ENCODE measurements at regions not wholly inside any gene's neighbourhood (a gene's known extent, or its start where the extent isn't known, plus 50 kb on each side); places are given as distances from the start of the nearest gene placed in this dataset.

GRCh38 chr1:218207194-218207593, 77.9 kb upstream of the RRP15 start:
- DNase-seq (ENCODE audit: low spot score): no peak
- TF ChIP-seq CTCF (conservative IDR thresholded peaks at IDR 0.05; ENCODE audit: low read depth): no peak
- ChIA-PET CTCF (no interaction called here), POLR2A (ENCODE audit: low non-redundant PET) (no interaction called here)
- no peak overlapping the region for H3K27ac ChIP-seq

GRCh38 chr1:218209351-218209861, 75.7 kb upstream of the RRP15 start:
- H3K27ac ChIP-seq: no peak overlapping the region
- no peak for DNase-seq (ENCODE audit: low spot score)
- POLR2A ChIA-PET (ENCODE audit: low non-redundant PET): no interaction called here
- no peak for TF ChIP-seq CTCF (conservative IDR thresholded peaks at IDR 0.05; ENCODE audit: low read depth)
- CTCF ChIA-PET: no interaction called here

DNA sequence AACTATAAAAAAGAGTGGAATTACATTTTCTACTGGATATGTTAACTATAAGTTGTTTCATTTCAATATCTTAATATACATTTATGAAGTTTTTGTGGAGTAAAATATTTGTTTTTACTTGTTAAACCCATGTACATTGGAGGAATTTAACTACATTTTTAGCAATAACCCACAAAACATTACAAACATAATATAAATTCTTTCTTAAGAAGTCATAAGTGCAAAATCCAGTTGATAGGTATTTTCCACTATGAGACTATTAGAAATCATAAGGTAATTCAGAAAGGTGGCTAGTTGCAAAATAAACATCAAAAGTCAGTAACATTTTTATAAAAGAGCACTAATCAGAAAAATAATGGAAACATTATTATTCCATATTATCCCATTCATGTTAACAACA, 73.9 kb upstream of the RRP15 start:
- TF ChIP-seq CTCF (conservative IDR thresholded peaks at IDR 0.05; ENCODE audit: low read depth): no peak
- no peak for DNase-seq (ENCODE audit: low spot score)
- H3K27ac ChIP-seq: no peak overlapping the region
- CTCF ChIA-PET: no interaction called here
- POLR2A ChIA-PET (ENCODE audit: low non-redundant PET): no interaction called here

DNA sequence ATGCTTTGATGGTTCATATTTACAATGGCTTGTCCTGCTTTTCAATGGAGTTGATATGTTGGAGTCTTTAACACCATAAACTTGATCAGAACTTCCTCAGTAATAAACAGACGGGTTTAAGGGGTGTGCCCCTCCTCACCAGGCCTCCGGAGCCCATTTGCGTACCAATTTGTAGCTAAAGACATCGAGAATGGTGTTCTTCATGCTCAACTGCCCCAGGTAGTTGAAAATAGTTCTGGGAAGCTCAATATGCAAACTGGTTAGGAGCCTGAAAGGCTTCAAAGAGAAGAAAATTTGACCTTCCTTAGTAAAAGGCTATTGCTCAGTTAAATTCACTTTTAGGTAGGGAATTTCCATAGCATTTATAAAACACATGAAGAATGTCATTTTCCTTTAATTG, 68.1 kb upstream of the RRP15 start:
- no peak for DNase-seq (ENCODE audit: low spot score)
- no peak for TF ChIP-seq CTCF (conservative IDR thresholded peaks at IDR 0.05; ENCODE audit: low read depth)
- ChIA-PET CTCF (interaction anchor here (0.6 kb wide), 1 partner anchor 1458 kb away, joined by 4 read pairs; no protein-coding TSS in a partner anchor), POLR2A (ENCODE audit: low non-redundant PET) (no interaction called here)
- H3K27ac ChIP-seq: no peak overlapping the region

DNA sequence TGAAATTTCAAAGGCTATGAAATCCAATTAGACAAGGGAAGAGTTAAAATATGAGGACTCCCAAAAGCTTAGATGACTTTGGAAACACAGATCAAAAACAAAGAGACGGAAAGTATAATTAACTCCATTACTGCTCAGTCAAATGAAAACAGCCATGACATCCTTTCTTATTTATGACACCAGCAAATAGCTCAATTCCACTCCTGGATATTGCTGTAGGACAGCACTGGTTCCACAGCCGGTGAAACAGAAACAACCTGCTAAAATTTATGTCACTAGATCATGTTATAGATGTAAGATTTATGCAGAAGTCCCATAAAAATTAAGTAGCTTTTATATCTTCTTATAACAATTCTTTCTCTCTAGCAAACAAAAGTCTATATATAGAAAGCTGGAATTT, 65.6 kb upstream of the RRP15 start:
- CTCF ChIA-PET: interaction anchor here (0.6 kb wide), 1 partner anchor 391 kb away, joined by 3 read pairs; no protein-coding TSS in a partner anchor
- POLR2A ChIA-PET (ENCODE audit: low non-redundant PET): no interaction called here

GRCh38 chr1:218224101-218224500, 61.0 kb upstream of the RRP15 start:
- no peak for TF ChIP-seq CTCF (conservative IDR thresholded peaks at IDR 0.05; ENCODE audit: low read depth)
- no peak for DNase-seq (ENCODE audit: low spot score)
- ChIA-PET CTCF (no interaction called here), POLR2A (ENCODE audit: low non-redundant PET) (interaction anchor here (0.6 kb wide), 1 partner anchor 1839 kb away, joined by 3 read pairs; no protein-coding TSS in a partner anchor)
- H3K27ac ChIP-seq: no peak overlapping the region

More for the DNA sequence above, 65.6 kb upstream of the RRP15 start:
- no peak for TF ChIP-seq CTCF (conservative IDR thresholded peaks at IDR 0.05; ENCODE audit: low read depth)
- no peak overlapping the region for H3K27ac ChIP-seq
- no peak for DNase-seq (ENCODE audit: low spot score)

DNA sequence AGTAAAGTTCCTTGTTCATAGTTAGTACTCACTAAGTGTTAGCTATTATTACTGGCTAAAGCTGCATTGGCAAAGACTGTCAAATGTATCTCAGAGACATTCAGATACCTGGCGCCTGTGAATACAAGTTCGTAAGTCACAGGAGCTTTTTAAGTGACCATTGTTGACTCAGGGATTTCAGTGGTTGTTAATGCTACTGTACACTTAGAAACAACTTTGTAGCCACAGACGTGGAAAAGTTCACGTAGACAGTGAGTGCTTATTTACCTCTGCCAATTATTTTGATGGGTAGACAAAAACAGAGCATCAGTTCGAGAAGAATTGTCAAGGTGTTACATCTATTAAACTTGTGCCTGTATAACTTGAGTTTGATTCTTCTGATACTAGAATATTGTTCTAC, 59.1 kb upstream of the RRP15 start:
- no peak for DNase-seq (ENCODE audit: low spot score)
- no peak overlapping the region for H3K27ac ChIP-seq
- ChIA-PET POLR2A (ENCODE audit: low non-redundant PET) (no interaction called here), CTCF (no interaction called here)
- no peak for TF ChIP-seq CTCF (conservative IDR thresholded peaks at IDR 0.05; ENCODE audit: low read depth)
